ENCODE measurements at regions not wholly inside any gene's neighbourhood (a gene's known extent, or its start where the extent isn't known, plus 50 kb on each side); places are given as distances from the start of the nearest gene placed in this dataset.

DNA sequence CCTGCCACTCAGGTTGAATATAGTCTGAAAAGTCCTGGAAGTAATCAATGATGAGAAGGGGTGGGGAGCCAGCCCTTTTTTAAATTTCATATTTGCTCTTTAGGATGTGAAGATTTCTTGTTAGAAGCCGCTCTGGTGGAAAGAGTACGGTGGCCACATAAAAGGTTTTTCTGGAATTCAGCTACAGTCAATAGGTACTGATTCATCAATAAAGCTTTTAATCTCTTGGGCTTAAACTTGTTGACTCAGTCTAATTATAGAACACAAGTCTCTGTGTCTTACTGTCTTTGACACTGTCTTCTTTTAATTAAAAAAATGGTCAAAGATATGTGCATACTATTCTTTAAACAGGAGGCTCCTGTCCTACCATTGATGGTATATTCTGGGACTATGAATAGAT, 99.9 kb upstream of the TP63 start:
- TF ChIP-seq ZBTB1 (tag by site-specific recombination; IDR thresholded peaks at IDR 0.05) (no peak), ZNF585B (tag by site-specific recombination; IDR thresholded peaks at IDR 0.05) (no peak), ZNF23 (tag by site-specific recombination; IDR thresholded peaks at IDR 0.05; ENCODE audit: borderline replicate concordance) (no peak), ZBTB17 (tag by site-specific recombination; IDR thresholded peaks at IDR 0.05) (no peak), ZNF175 (tag by site-specific recombination; IDR thresholded peaks at IDR 0.05) (no peak), ZEB2 (tag by site-specific recombination; IDR thresholded peaks at IDR 0.05) (no peak), ZFP37 (tag by site-specific recombination; IDR thresholded peaks at IDR 0.05) (no peak), EGR2 (tag by site-specific recombination; IDR thresholded peaks at IDR 0.05; ENCODE audit: low read depth) (no peak)
- TF ChIP-seq, protein P1, sequence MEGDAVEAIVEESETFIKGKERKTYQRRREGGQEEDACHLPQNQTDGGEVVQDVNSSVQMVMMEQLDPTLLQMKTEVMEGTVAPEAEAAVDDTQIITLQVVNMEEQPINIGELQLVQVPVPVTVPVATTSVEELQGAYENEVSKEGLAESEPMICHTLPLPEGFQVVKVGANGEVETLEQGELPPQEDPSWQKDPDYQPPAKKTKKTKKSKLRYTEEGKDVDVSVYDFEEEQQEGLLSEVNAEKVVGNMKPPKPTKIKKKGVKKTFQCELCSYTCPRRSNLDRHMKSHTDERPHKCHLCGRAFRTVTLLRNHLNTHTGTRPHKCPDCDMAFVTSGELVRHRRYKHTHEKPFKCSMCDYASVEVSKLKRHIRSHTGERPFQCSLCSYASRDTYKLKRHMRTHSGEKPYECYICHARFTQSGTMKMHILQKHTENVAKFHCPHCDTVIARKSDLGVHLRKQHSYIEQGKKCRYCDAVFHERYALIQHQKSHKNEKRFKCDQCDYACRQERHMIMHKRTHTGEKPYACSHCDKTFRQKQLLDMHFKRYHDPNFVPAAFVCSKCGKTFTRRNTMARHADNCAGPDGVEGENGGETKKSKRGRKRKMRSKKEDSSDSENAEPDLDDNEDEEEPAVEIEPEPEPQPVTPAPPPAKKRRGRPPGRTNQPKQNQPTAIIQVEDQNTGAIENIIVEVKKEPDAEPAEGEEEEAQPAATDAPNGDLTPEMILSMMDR (tag by site-specific recombination; IDR thresholded peaks at IDR 0.05): no peak
- TF ChIP-seq, protein P2, sequence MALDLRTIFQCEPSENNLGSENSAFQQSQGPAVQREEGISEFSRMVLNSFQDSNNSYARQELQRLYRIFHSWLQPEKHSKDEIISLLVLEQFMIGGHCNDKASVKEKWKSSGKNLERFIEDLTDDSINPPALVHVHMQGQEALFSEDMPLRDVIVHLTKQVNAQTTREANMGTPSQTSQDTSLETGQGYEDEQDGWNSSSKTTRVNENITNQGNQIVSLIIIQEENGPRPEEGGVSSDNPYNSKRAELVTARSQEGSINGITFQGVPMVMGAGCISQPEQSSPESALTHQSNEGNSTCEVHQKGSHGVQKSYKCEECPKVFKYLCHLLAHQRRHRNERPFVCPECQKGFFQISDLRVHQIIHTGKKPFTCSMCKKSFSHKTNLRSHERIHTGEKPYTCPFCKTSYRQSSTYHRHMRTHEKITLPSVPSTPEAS (tag by site-specific recombination; IDR thresholded peaks at IDR 0.05): no peak
- TF ChIP-seq, protein P3, sequence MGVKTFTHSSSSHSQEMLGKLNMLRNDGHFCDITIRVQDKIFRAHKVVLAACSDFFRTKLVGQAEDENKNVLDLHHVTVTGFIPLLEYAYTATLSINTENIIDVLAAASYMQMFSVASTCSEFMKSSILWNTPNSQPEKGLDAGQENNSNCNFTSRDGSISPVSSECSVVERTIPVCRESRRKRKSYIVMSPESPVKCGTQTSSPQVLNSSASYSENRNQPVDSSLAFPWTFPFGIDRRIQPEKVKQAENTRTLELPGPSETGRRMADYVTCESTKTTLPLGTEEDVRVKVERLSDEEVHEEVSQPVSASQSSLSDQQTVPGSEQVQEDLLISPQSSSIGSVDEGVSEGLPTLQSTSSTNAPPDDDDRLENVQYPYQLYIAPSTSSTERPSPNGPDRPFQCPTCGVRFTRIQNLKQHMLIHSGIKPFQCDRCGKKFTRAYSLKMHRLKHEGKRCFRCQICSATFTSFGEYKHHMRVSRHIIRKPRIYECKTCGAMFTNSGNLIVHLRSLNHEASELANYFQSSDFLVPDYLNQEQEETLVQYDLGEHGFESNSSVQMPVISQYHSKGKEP (tag by site-specific recombination; IDR thresholded peaks at IDR 0.05): no peak
- TF ChIP-seq, protein P4, sequence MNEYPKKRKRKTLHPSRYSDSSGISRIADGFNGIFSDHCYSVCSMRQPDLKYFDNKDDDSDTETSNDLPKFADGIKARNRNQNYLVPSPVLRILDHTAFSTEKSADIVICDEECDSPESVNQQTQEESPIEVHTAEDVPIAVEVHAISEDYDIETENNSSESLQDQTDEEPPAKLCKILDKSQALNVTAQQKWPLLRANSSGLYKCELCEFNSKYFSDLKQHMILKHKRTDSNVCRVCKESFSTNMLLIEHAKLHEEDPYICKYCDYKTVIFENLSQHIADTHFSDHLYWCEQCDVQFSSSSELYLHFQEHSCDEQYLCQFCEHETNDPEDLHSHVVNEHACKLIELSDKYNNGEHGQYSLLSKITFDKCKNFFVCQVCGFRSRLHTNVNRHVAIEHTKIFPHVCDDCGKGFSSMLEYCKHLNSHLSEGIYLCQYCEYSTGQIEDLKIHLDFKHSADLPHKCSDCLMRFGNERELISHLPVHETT (tag by site-specific recombination; IDR thresholded peaks at IDR 0.05): no peak
- TF ChIP-seq, protein P5, sequence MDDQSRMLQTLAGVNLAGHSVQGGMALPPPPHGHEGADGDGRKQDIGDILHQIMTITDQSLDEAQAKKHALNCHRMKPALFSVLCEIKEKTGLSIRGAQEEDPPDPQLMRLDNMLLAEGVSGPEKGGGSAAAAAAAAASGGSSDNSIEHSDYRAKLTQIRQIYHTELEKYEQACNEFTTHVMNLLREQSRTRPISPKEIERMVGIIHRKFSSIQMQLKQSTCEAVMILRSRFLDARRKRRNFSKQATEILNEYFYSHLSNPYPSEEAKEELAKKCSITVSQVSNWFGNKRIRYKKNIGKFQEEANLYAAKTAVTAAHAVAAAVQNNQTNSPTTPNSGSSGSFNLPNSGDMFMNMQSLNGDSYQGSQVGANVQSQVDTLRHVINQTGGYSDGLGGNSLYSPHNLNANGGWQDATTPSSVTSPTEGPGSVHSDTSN (CRISPR knock-in tag; IDR thresholded peaks at IDR 0.05): no peak

Data from HEK293 (cell line).